ENCODE measurements at regions not wholly inside any gene's neighbourhood (a gene's known extent, or its start where the extent isn't known, plus 50 kb on each side); places are given as distances from the start of the nearest gene placed in this dataset.

DNA sequence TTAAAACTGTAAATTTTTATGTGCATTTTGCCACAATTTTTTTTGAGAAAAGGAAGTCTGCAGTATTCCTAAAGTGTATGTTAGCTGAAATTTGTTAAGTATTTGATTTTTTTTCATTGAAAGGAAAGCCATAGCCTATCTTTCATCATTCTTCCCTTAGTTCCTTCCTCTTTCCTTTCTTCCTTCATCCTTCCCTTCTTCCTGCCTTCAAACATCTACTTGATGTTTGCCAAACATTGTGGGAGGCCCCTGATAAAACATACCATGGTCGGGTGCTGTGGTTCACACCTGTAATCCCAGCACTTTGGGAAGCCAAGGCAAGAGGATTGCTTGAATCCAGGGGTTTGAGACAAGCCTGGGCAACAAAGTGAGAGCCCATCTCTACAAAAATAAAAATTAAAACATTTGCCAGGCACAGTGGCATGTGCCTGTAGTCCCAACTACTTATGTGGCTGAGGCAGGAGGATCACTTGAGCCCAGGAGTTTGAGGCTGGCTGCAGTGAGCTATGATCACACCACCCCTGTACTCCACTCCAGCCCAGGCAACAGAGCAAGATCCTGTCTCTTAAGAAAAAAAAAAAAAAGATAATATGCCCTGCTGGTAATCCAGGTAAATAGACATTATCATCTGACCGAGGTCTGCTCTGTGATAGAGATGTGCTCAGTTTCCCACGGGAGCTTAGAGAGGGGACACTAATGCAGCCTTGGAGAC, 62.9 kb upstream of the FOXN2 start:
- TF ChIP-seq EZH2phosphoT487 (IDR thresholded peaks at IDR 0.05; ENCODE audit: insufficient read depth, low read depth) (no peak), EZH2 (IDR thresholded peaks at IDR 0.05; ENCODE audit: insufficient read depth, poor library complexity, severe bottlenecking) (no peak)

All from GM23248 (cell line).